Prostate gland (tissue), 2 donors: ENCODE measurements at regions not wholly inside any gene's neighbourhood (a gene's known extent, or its start where the extent isn't known, plus 50 kb on each side); places are given as distances from the start of the nearest gene placed in this dataset.

Source experiments
- DNase-seq: peaks from one replicate; pipeline ENCODE4 v3.0.0-alpha.2; 2019; ENCODE audit warnings: low spot score
- H3K27ac ChIP-seq, 2 donors: fragments of 200-600 bp; sonication (generic); 2 replicates each; pipeline ENCODE4 v1.5.1; 2017 to 2019
- H3K27me3 ChIP-seq: fragments of 200-600 bp; sonication (generic); replicated peaks from 2 replicates; pipeline ENCODE4 v1.5.1; 2019; ENCODE audit not compliant: insufficient read depth
- H3K36me3 ChIP-seq, 2 donors: fragments of 200-600 bp; sonication (generic); 1 replicate in 1 of 2; 2 replicates in 1 of 2; pipeline versions ENCODE4 v1.5.1 to v1.8.1; 2017 to 2019
- H3K4me1 ChIP-seq: fragments of 200-600 bp; sonication (generic); replicated peaks from 2 replicates; pipeline ENCODE4 v1.5.1; 2019
- H3K4me3 ChIP-seq, 2 donors: fragments of 200-600 bp; sonication (generic); 2 replicates each; pipeline ENCODE4 v1.5.1; 2017 to 2019
- H3K9me3 ChIP-seq: fragments of 200-600 bp; sonication (generic); 2 replicates; pipeline ENCODE4 v1.5.1; 2017
- POLR2A ChIP-seq: fragments of 450-650 bp; IDR thresholded peaks from one replicate; pipeline ENCODE4 v1.6.1; 2016; ENCODE audit warnings: antibody characterized with exemption, mild to moderate bottlenecking
- POLR2AphosphoS5 ChIP-seq: sonication (generic); formaldehyde crosslinking; IDR thresholded peaks from one replicate; pipeline ENCODE4 v1.6.1; 2017; ENCODE audit warnings: antibody characterized with exemption
- WGBS: methylation state at CpG from one replicate; pipeline ENCODE4 v1.1.5; 2018; 5-methylcytosine and 5-hydroxymethylcytosine counted together
- intact Hi-C: fragments of 100-400 bp; cut with DNase I; formaldehyde crosslinking; loops from one replicate; pipeline ENCODE4 v1.14.2; 2022
- TF ChIP-seq, protein P1 (sequence below), 4 experiments: fragments of 200-600 bp in 2 of 4; fragments of 450-650 bp in 2 of 4; sonication (generic) in 2 of 4; IDR thresholded peaks; 1 replicate in 3 of 4; 2 replicates in 1 of 4; pipeline ENCODE4 v1.5.1; 2016 to 2019; ENCODE audit warnings: antibody characterized with exemption in 4 of 4, mild to moderate bottlenecking in 2 of 4, moderate library complexity in 2 of 4

DNA sequence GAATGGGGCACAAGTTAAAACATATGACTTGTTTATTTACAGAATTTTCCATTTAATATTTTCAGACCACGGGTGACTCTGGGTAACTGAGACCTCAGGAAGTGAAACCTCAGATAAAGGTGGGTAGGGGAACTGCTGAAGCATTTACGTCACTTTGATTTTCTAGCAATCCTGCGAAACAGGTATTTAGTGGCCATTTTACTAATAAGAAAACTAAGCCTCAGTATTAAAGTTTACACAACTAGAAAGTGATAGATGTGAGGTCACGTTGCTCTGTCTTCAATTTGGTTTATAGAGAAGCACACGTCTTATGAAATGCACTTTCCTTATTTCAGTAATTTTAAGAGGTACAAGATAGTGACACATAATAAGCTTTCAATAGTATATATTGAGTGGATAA is 402.8 kb downstream of the FGF9 start:
- no peaks in the 10 kb centered on the region for H3K9me3 ChIP-seq
- intact Hi-C loops = no loop called here
- H3K36me3 ChIP-seq = no peaks in the 10 kb centered on the region
- no peaks in the 10 kb centered on the region for H3K27me3 ChIP-seq
- no peak for DNase-seq
- H3K4me1 ChIP-seq = no peaks in the 10 kb centered on the region
- H3K27ac ChIP-seq = no peak overlapping the region
- 54% methylated on average over 5 of the region's 5 CpGs for WGBS
- no peak for TF ChIP-seq POLR2AphosphoS5
- TF ChIP-seq, protein P1, sequence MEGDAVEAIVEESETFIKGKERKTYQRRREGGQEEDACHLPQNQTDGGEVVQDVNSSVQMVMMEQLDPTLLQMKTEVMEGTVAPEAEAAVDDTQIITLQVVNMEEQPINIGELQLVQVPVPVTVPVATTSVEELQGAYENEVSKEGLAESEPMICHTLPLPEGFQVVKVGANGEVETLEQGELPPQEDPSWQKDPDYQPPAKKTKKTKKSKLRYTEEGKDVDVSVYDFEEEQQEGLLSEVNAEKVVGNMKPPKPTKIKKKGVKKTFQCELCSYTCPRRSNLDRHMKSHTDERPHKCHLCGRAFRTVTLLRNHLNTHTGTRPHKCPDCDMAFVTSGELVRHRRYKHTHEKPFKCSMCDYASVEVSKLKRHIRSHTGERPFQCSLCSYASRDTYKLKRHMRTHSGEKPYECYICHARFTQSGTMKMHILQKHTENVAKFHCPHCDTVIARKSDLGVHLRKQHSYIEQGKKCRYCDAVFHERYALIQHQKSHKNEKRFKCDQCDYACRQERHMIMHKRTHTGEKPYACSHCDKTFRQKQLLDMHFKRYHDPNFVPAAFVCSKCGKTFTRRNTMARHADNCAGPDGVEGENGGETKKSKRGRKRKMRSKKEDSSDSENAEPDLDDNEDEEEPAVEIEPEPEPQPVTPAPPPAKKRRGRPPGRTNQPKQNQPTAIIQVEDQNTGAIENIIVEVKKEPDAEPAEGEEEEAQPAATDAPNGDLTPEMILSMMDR (IDR thresholded peaks at IDR 0.05) = no peak
- no peak for TF ChIP-seq POLR2A
- H3K4me3 ChIP-seq = no peak overlapping the region

DNA sequence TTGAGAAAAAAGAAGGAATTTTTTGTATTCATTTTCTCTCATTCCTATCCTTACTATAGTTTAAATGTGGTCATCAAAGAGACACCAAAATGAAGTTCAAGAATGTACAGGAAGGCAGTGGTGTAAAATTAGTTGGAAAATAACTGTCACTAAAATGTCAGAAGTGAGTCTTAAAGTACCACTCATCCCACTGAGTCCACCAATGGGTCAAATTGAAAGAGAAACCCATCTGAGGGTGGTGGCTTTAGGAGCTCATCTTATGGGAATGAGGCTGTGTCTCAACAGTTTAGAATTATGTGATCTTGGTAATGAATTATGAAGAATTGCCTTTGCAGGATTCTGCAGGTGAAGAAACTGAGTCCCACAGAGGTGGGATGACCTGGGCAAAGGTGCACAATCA is 403.5 kb downstream of the FGF9 start:
- intact Hi-C loops = no loop called here

DNA sequence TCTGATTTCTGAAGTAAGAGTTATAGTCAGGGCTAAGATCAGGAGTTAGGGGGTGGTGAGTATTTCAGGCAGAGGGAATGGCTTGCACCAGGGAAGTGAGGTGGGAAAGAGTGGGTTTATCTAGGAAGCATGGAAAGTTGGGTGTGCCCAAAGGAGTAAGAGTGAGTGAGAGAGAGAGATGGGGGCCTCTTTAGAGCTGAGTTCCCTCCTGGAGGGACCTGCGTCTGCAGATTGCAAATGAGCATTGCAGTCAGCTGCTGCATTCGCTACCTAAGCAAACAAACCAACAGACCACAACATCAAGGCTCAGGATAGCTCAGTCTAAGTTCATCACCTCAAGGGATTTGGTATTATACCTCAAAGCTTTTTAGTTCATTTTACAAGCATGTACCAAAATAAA is 405.8 kb downstream of the FGF9 start:
- Histone ChIP-seq H3K36me3 (no peaks in the 10 kb centered on the region), H3K4me3 (no peak overlapping the region), H3K4me1 (no peaks in the 10 kb centered on the region), H3K27ac (no peak overlapping the region), H3K9me3 (no peaks in the 10 kb centered on the region), H3K27me3 (no peaks in the 10 kb centered on the region)
- intact Hi-C loops = no loop called here
- DNase-seq = no peak
- whole genome bisulfite sequencing = 55% methylated on average over 2 of the region's 2 CpGs
- TF ChIP-seq, protein P1 (IDR thresholded peaks at IDR 0.05) = no peak
- TF ChIP-seq POLR2A (no peak), POLR2AphosphoS5 (no peak)

More for the DNA sequence above, 403.5 kb downstream of the FGF9 start:
- no peak overlapping the region for H3K4me3 ChIP-seq
- no peaks in the 10 kb centered on the region for H3K27me3 ChIP-seq
- DNase-seq = no peak
- no peaks in the 10 kb centered on the region for H3K36me3 ChIP-seq
- H3K27ac ChIP-seq = no peak overlapping the region
- no peak for TF ChIP-seq POLR2A
- TF ChIP-seq, protein P1 (IDR thresholded peaks at IDR 0.05) = no peak
- no peak for TF ChIP-seq POLR2AphosphoS5
- H3K4me1 ChIP-seq = no peaks in the 10 kb centered on the region
- H3K9me3 ChIP-seq = no peaks in the 10 kb centered on the region

DNA sequence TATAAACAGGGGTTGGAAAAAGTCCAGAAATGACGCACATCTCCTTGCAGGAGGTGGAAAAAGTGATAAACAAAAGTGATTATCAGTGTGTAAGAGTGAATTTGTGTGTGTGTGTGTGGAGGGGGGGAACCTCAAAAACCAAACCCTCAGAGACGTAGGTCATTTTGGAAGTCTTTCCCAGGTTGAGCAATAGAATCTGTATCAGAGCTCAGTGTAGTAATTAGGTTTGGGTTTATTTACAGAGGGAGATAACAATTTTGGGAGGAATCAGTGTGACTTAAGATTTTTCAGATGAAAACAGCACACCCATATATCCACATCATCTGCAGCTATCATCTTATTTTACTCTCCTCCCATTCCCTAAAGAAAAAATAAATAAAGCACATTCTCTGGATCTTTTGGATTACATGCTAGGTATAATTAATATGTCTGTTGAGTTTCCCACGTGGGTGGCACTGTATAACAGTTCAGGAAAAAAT is 406.4 kb downstream of the FGF9 start:
- no peak overlapping the region for H3K27ac ChIP-seq
- no peak overlapping the region for H3K4me3 ChIP-seq
- TF ChIP-seq, protein P1 (IDR thresholded peaks at IDR 0.05) = no peak
- TF ChIP-seq POLR2AphosphoS5 = no peak
- TF ChIP-seq POLR2A = no peak
- no peak for DNase-seq
- 12% methylated on average over 3 of the region's 3 CpGs for WGBS
- no peaks in the 10 kb centered on the region for H3K4me1 ChIP-seq
- intact Hi-C loops = no loop called here
- H3K36me3 ChIP-seq = no peaks in the 10 kb centered on the region
- no peaks in the 10 kb centered on the region for H3K27me3 ChIP-seq
- H3K9me3 ChIP-seq = no peaks in the 10 kb centered on the region

GRCh38 chr13:22077764-22078163 is 406.9 kb downstream of the FGF9 start:
- Histone ChIP-seq H3K4me3 (no peak overlapping the region), H3K36me3 (no peaks in the 10 kb centered on the region), H3K4me1 (no peaks in the 10 kb centered on the region), H3K27me3 (no peaks in the 10 kb centered on the region), H3K9me3 (no peaks in the 10 kb centered on the region), H3K27ac (no peak overlapping the region)
- TF ChIP-seq, protein P1 (IDR thresholded peaks at IDR 0.05) = no peak
- TF ChIP-seq POLR2AphosphoS5 (no peak), POLR2A (no peak)
- intact Hi-C loops = no loop called here
- whole genome bisulfite sequencing = 26% methylated on average over 2 of the region's 2 CpGs
- no peak for DNase-seq
